DOHH2 (cell line): ENCODE measurements at regions not wholly inside any gene's neighbourhood (a gene's known extent, or its start where the extent isn't known, plus 50 kb on each side); places are given as distances from the start of the nearest gene placed in this dataset.

Experiments
- H3F3A ChIP-seq: fragments of 200-600 bp; sonication (generic), shearing (Covaris generic); 2 replicates; pipeline ENCODE4 v1.6.0; 2016; ENCODE audit warnings: antibody characterized with exemption, mild to moderate bottlenecking; ENCODE audit not compliant: control insufficient read depth, insufficient read depth
- H3K27ac ChIP-seq: fragments of 200-600 bp; sonication (generic); 2 replicates; pipeline ENCODE4 v1.5.1; 2014; ENCODE audit warnings: low read depth, mild to moderate bottlenecking, low read length, moderate library complexity
- H3K27me3 ChIP-seq: fragments of 200-600 bp; sonication (generic); 2 replicates; pipeline ENCODE4 v1.6.1; 2014; ENCODE audit warnings: mild to moderate bottlenecking, low read length, mixed read lengths; ENCODE audit not compliant: control insufficient read depth
- H3K36me3 ChIP-seq: fragments of 200-600 bp; sonication (generic); 2 replicates; pipeline ENCODE4 v1.6.1; 2014; ENCODE audit warnings: mild to moderate bottlenecking, low read length, moderate library complexity, mixed read lengths; ENCODE audit not compliant: control insufficient read depth
- H3K4me1 ChIP-seq: fragments of 200-600 bp; sonication (generic); 2 replicates; pipeline ENCODE4 v1.6.1; 2014; ENCODE audit warnings: mild to moderate bottlenecking, low read length, mixed read lengths; ENCODE audit not compliant: control insufficient read depth
- H3K4me2 ChIP-seq: fragments of 200-600 bp; sonication (generic); 2 replicates; pipeline ENCODE4 v1.6.0; 2014; ENCODE audit warnings: mild to moderate bottlenecking, low read length, moderate library complexity
- H3K4me3 ChIP-seq: fragments of 200-600 bp; sonication (generic); 2 replicates; pipeline ENCODE4 v1.5.1; 2014; ENCODE audit warnings: mild to moderate bottlenecking, low read length, mixed read lengths
- H3K79me2 ChIP-seq: fragments of 200-600 bp; sonication (generic); 2 replicates; pipeline ENCODE4 v1.6.1; 2014; ENCODE audit warnings: mild to moderate bottlenecking, low read length, mixed read lengths; ENCODE audit not compliant: control insufficient read depth
- H3K9me2 ChIP-seq: fragments of 200-600 bp; sonication (generic); replicated peaks from 2 replicates; pipeline ENCODE4 v1.6.1; 2014; ENCODE audit warnings: mild to moderate bottlenecking, low read length, mixed read lengths; ENCODE audit not compliant: control insufficient read depth
- H3K9me3 ChIP-seq: fragments of 200-600 bp; sonication (generic); 2 replicates; pipeline ENCODE4 v1.6.1; 2014; ENCODE audit warnings: antibody characterized with exemption, low read length, mixed read lengths; ENCODE audit not compliant: control insufficient read depth, insufficient read depth
- H4K20me1 ChIP-seq: fragments of 200-600 bp; sonication (generic); 2 replicates; pipeline ENCODE4 v1.6.0; 2014; ENCODE audit warnings: low read depth, mild to moderate bottlenecking, antibody characterized with exemption, low read length, moderate library complexity; ENCODE audit not compliant: control insufficient read depth, insufficient read depth
- CTCF ChIP-seq: fragments of 200-600 bp; sonication (generic); IDR thresholded peaks from one replicate; pipeline ENCODE4 v1.5.1; 2014; ENCODE audit warnings: antibody characterized with exemption, mild to moderate bottlenecking, low read depth, low read length; ENCODE audit not compliant: poor library complexity, severe bottlenecking
- EZH2phosphoT487 ChIP-seq: fragments of 200-600 bp; sonication (generic); IDR thresholded peaks from 2 replicates; pipeline ENCODE4 v1.6.1; 2017; ENCODE audit warnings: borderline replicate concordance, mild to moderate bottlenecking, antibody characterized with exemption, low read length, moderate library complexity, mixed read lengths

- TF ChIP-seq CTCF (no peak), EZH2phosphoT487 (no peak)
- H3K4me3 ChIP-seq = no peak overlapping the region
- no peaks in the 10 kb centered on the region for H3K27me3 ChIP-seq
- no peaks in the 10 kb centered on the region for H3K9me2 ChIP-seq
- H3K9me3 ChIP-seq = no peaks in the 10 kb centered on the region
- H3K27ac ChIP-seq = no peak overlapping the region
- H3F3A ChIP-seq = no peaks in the 10 kb centered on the region
- no peaks in the 10 kb centered on the region for H3K4me1 ChIP-seq
- no peak overlapping the region for H3K4me2 ChIP-seq
- H4K20me1 ChIP-seq = no peaks in the 10 kb centered on the region
- H3K79me2 ChIP-seq = no peaks in the 10 kb centered on the region
- H3K36me3 ChIP-seq = no peaks in the 10 kb centered on the region
Measured at GRCh38 chr4:164384416-164384815, 369.5 kb upstream of the SMIM31 start.

GRCh38 chr4:164396439-164396838 lies 357.5 kb upstream of the SMIM31 start:
- H3K4me3 ChIP-seq = no peak overlapping the region
- TF ChIP-seq EZH2phosphoT487 = no peak
- TF ChIP-seq CTCF = no peak
- no peaks in the 10 kb centered on the region for H3K4me1 ChIP-seq
- no peak overlapping the region for H3K27ac ChIP-seq
- H3K4me2 ChIP-seq = no peak overlapping the region
- no peaks in the 10 kb centered on the region for H3K9me3 ChIP-seq
- H3K79me2 ChIP-seq = no peaks in the 10 kb centered on the region
- no peaks in the 10 kb centered on the region for H3K27me3 ChIP-seq
- H4K20me1 ChIP-seq = no peaks in the 10 kb centered on the region
- H3F3A ChIP-seq = no peaks in the 10 kb centered on the region
- no peaks in the 10 kb centered on the region for H3K9me2 ChIP-seq
- no peaks in the 10 kb centered on the region for H3K36me3 ChIP-seq

GRCh38 chr4:164402554-164402953 lies 351.4 kb upstream of the SMIM31 start:
- no peaks in the 10 kb centered on the region for H3K27me3 ChIP-seq
- no peaks in the 10 kb centered on the region for H3K9me3 ChIP-seq
- H3K27ac ChIP-seq = no peak overlapping the region
- no peak overlapping the region for H3K4me2 ChIP-seq
- TF ChIP-seq CTCF (no peak), EZH2phosphoT487 (no peak)
- H3K4me1 ChIP-seq = no peaks in the 10 kb centered on the region
- no peaks in the 10 kb centered on the region for H3K79me2 ChIP-seq
- no peaks in the 10 kb centered on the region for H3K36me3 ChIP-seq
- no peaks in the 10 kb centered on the region for H4K20me1 ChIP-seq
- no peak overlapping the region for H3K4me3 ChIP-seq
- no peaks in the 10 kb centered on the region for H3K9me2 ChIP-seq
- no peaks in the 10 kb centered on the region for H3F3A ChIP-seq

- no peaks in the 10 kb centered on the region for H3K9me3 ChIP-seq
- H3F3A ChIP-seq = no peaks in the 10 kb centered on the region
- no peaks in the 10 kb centered on the region for H3K79me2 ChIP-seq
- TF ChIP-seq CTCF (no peak), EZH2phosphoT487 (no peak)
- H3K27me3 ChIP-seq = no peaks in the 10 kb centered on the region
- no peak overlapping the region for H3K27ac ChIP-seq
- H3K36me3 ChIP-seq = no peaks in the 10 kb centered on the region
- no peak overlapping the region for H3K4me2 ChIP-seq
- H3K4me3 ChIP-seq = no peak overlapping the region
- no peaks in the 10 kb centered on the region for H4K20me1 ChIP-seq
- H3K4me1 ChIP-seq = no peaks in the 10 kb centered on the region
- no peaks in the 10 kb centered on the region for H3K9me2 ChIP-seq
Measured at GRCh38 chr4:164405774-164406173, 348.2 kb upstream of the SMIM31 start.
